ENCODE measurements at regions not wholly inside any gene's neighbourhood (a gene's known extent, or its start where the extent isn't known, plus 50 kb on each side); places are given as distances from the start of the nearest gene placed in this dataset.

DNA sequence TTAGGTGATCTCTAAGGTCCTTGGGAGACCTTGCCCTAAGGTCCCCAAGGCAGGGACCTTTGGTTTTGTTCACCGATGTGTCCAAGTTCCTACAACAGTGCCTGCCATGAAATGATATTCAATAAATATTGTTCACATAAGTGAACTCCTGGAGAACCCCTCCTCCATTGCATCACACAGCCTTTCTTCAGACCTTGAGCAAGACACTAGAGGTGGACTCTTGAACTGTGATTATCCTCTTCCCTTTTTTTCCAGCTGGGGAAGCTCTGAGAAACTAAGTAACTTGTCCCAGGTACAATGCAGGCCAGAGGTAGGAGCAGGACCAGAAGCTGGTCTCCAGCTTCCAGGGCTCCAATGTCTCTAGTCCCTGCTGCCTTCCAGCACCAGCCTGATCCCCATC, 76.6 kb upstream of the LMO1 start:
- DNase-seq (ENCODE audit: low read depth in 2 of 2), result no peak

DNA sequence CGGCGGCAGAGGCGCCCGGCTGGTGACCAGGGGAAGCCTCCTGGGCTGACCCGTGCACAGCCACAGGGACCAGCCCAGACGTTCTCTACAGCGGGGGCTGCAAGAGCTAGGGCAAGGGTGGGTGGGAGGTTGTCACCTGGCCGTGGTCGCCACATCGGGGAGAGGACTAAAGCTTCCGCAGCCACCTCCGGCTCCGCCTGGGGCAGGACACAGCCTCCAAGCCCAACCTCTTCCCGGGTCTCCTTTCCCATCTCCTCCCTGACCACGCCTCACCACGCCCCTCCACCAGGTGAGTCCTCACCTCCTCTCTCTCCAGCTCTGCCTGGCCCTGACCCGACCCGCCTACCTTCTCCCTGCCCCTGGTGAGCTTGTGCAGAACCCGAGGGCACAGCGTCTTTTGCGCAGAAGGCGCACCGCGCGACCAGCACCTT, 75.9 kb upstream of the LMO1 start:
- DNase-seq (ENCODE audit: low read depth in 2 of 2), result no peak

DNA sequence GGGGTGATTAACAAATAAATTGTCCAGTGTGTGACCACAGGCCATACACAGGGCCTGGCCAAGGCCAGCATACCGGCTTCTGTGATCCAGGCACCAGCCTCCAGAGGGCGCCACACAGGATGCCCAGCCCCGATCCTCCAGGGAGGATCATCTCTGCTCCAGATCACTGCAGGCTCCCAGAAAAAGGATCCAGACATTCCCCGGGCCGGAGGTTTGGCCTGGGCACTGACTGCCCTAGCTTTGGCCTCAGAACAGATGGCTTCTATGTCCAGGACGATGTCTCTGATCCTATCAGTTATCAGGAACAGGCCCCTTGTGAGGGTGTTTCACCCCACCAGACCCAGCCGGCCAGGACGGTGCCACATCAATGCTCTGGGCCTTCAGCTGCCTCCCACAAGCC, 74.5 kb upstream of the LMO1 start:
- no peak for DNase-seq (ENCODE audit: low read depth in 2 of 2)

GRCh38 chr11:8337130-8337795, 73.6 kb upstream of the LMO1 start:
- no peak for DNase-seq (ENCODE audit: low read depth in 2 of 2)

GRCh38 chr11:8336356-8337129, 72.9 kb upstream of the LMO1 start:
- no peak for DNase-seq (ENCODE audit: low read depth in 2 of 2)

GRCh38 chr11:8335683-8336082, 72.0 kb upstream of the LMO1 start:
- DNase-seq (ENCODE audit: low read depth in 2 of 2), result no peak

DNA sequence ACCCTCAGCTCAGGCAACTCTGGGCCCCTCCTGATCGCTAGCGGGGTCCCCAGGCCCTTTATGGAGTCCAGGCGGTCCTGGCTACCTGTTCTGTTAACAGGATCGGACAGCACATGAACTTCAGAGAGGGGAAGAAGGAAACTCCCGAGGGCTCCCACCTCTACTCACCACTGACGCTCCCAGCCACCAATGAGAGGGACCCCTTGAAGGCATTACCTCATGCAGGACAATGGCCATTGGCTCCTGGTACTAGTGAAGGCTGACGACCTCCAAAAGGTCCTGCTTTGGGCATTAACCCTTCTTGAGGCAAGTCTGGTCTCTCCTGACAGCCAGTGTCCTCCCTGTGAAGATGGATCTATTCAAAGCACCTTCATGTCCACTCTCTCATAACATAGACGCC, 71.5 kb upstream of the LMO1 start:
- DNase-seq (ENCODE audit: low read depth in 2 of 2), result no peak

- DNase-seq (ENCODE audit: low read depth in 2 of 2), result no peak
These were observed 70.2 kb upstream of the LMO1 start for GRCh38 chr11:8333811-8334401.

- no peak for DNase-seq (ENCODE audit: low read depth in 2 of 2)
These were observed 69.7 kb upstream of the LMO1 start for GRCh38 chr11:8333376-8333775.

DNA sequence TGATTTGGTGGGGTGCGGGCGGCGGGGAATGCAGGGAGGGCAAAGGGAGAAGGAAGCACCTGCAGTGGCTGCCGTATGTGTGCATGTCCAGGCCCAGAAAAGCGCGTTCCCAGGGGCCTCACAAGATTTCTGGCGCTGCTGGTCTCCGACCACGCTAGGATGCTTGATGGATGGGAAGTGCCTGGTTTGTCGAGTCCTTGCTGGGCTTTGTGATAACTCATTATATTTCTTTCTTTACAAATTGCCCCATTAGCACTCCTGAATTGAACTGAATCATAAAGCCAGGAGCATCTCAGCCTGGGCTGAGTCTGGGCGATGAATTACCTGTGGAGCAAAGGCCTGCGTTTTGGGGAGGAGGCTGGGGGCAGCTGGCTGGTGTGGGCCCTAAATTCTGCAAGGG, 69.2 kb upstream of the LMO1 start:
- no peak for DNase-seq (ENCODE audit: low read depth in 2 of 2)

- no peak for DNase-seq (ENCODE audit: low read depth in 2 of 2)
These were observed 68.5 kb upstream of the LMO1 start for GRCh38 chr11:8332196-8332595.

- no peak for DNase-seq (ENCODE audit: low read depth in 2 of 2)
These were observed 68.1 kb upstream of the LMO1 start for GRCh38 chr11:8331767-8332166.

DNA sequence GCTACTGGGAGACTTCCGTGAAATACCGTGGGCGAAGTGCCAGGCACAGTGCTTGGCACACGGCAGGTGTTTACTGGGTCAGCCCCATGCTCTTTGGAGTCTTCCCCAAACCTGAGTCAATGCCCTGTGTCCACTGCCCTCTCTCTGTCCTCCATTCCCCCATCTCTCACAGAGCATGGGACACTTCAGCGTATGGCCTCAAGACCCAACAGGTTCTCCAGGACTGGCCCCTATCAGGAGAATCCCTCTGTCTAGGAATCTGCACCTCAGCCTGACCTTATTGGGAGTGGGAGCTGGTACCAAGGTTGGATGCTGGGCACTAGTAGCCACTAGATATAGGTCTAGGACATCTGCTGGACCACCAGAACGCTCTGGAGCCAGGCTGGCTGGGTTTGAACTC, 67.2 kb upstream of the LMO1 start:
- no peak for DNase-seq (ENCODE audit: low read depth in 2 of 2)

DNA sequence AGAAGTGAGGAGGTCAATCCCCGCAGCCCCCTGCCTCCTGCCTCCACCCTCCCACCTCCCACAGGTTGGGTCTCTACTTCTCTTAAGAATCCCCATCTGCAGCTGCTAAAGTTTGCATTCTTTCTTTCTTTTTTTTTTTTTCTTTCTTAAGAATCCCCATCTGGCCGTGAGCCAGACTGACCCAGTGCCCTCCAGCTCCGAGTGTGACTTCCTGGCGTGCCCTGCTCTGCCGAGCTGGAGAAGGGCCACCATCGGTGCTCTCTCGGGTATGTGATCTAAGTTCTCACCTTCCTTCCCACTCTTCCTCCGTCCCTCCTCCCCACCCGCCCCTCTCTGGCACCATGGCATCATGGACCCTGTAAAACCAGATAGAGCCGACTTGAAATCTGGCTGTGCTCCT, 66.7 kb upstream of the LMO1 start:
- no peak for DNase-seq (ENCODE audit: low read depth in 2 of 2)

DNA sequence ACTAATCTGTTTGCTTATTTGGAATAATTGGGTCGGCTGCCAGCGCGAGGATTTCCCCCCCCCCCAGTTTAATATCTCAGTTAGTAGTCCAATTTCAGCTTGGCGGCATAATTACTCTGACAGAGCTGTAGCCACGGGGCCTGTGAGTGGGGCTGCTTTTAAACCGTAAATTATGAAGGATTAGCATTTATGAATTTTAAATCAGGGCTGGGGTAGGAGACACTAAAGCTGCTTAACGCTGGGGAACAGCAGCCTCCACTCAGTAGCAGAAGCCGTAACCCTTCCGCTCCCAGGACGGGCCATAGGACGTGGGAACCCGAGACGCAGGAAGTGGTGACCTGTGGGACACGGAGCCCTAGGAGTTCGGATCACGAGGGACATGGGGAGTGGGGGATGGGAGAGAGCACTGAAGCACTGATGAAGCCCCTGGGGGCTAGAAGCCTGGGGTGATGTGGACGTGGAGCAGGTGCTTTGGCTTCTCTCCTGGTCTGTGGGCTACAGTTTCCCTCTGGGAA, 66.2 kb upstream of the LMO1 start:
- DNase-seq (ENCODE audit: low read depth in 2 of 2), result no peak

- DNase-seq (ENCODE audit: low read depth in 2 of 2), result no peak
These were observed 65.7 kb upstream of the LMO1 start for GRCh38 chr11:8329336-8329735.

DNA sequence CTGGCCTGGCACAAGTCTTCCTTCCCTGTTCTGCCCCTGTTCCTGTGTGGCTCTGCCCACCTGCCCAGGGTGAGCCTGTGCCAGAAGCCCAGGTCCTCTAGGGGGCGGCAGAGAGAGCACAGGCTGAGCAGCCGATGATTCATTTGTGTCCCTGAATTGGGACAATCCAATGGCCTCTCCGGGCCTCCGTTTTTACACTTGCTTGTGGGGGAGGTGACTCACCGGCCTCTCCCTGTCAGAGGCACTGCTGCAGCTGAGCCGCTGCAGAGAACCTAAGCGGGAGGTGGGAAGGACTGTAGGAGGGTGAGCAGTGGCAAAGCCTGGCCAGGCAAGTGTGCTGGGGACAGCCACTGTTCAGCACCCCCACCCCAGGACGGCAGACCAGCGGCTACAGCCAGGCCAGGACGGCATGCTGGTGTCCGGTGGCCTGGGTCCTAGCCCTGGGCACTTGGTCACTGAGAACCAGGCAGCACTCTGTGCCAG, 65.2 kb upstream of the LMO1 start:
- peak; percentile 29 to 33 for DNase-seq (ENCODE audit: low read depth in 2 of 2)

GRCh38 chr11:8328231-8328794, 64.6 kb upstream of the LMO1 start:
- DNase-seq (ENCODE audit: low read depth in 2 of 2), result no peak

- DNase-seq (ENCODE audit: low read depth in 2 of 2), result no peak
These were observed 64.1 kb upstream of the LMO1 start for GRCh38 chr11:8327761-8328192.

GRCh38 chr11:8326337-8326736, 62.7 kb upstream of the LMO1 start:
- DNase-seq (ENCODE audit: low read depth in 2 of 2), result no peak

DNA sequence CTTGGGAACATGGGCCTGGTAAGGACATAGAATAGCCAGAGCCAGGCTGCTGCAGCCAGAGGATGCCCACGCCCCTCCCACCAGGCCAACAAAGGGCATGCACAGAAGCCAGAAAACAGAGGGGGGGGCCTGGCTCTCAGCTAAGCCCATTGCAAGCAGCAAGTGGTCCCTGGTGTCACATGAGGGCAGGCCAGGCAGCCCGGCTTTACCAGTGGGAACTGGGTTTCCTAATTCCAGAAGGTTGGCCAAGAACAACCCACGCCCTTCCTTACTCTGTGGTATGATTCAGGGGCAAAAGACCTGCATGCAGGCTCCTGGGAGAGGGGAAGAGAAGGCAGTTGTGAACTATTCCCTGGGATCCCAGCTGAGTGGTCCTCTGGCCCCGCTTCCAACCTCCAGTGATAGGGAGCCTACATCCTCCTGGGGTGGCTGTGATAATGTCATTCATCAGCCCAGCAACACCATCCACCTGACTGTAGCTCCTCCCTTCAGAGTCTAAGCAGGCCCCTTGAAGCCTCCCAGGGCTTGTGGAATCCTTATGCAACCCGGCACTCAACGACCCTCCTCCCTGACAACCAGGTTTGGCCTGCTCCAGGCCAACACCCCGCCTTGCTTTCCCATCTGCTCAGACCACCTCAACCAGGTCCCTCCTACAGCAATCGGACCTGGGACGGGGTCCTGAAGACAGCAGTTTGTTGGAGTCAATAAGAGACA, 62.1 kb upstream of the LMO1 start:
- DNase-seq (ENCODE audit: low read depth in 2 of 2), result no peak

All from fibroblast of skin of left biceps (primary cell).